GM18505 (cell line): ENCODE measurements at regions not wholly inside any gene's neighbourhood (a gene's known extent, or its start where the extent isn't known, plus 50 kb on each side); places are given as distances from the start of the nearest gene placed in this dataset.

Experiments
- ATAC-seq: cut with Tn5 transposase; IDR thresholded peaks from one replicate; pipeline ENCODE4 v1.9.1; 2021; ENCODE audit not compliant: unreplicated experiment
- POLR2A ChIP-seq: IDR thresholded peaks from 4 replicates; pipeline ENCODE4 v1.6.1; 2011; ENCODE audit warnings: borderline replicate concordance; ENCODE audit not compliant: insufficient read depth, insufficient read length; ENCODE audit errors: extremely low read depth

DNA sequence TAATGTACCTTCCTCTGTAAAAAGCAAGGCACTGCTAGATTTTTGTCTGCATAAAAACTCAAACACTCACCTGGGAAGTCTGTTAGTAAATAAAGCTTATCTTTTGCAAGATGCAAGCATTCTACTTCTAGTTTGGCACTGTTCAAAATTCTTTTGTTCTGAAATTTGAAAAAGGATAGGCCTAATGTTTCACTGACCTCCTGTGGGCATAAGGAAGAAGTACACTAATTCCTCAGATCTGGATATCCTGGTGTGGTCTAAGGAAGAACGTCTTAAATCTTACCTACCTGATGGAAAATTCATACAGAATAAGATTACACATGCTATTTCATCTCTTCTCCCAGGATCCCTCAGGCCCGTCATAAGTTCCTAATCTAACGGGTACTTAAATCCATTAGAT, 93.5 kb upstream of the CAMK1G start:
- no peak for ATAC-seq
- TF ChIP-seq POLR2A: no peak

GRCh38 chr1:209491031-209491430, 92.5 kb upstream of the CAMK1G start:
- TF ChIP-seq POLR2A: no peak

GRCh38 chr1:209491496-209491895, 92.0 kb upstream of the CAMK1G start:
- ATAC-seq: no peak
- TF ChIP-seq POLR2A: no peak

More at GRCh38 chr1:209491031-209491430, 92.5 kb upstream of the CAMK1G start:
- ATAC-seq: no peak

DNA sequence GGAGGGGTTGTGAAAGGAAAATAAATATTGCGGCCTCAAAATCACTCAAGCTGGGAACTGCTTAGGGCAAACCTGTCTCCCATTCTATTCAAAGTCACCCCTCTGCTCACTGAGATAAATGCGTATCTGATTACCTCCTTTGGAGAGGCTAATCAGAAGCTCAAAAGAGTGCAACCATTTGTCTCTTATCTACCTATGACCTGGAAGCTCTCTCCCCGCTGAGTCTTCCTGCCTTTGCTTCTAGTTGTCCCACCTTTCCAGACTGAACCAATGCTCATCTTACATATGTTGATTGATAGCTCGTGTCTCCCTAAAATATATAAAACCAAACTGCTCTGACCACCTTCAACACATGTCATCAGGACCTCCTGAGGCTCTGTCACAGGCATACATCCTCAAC, 91.6 kb upstream of the CAMK1G start:
- no peak for TF ChIP-seq POLR2A
- no peak for ATAC-seq

- ATAC-seq: no peak
- no peak for TF ChIP-seq POLR2A
Measured at GRCh38 chr1:209493559-209493958, 90.0 kb upstream of the CAMK1G start.

DNA sequence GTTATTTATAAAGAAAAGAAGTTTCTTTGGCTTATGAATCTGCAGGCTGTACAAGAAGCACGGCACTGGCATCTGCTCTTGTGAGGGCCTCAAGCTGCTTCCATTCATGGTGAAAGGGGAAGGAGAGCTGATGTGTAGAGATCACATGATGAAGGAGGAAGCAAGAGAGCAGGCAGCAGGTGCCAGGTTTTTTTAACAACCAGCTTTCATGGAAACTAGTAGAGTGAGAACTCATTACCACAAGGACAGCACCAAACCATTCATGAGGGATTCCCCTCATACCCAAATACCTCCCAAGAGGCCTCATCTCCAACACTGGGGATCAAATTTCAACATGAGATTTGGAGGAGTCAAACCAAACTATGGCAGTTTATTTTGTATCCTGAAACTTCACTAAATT, 85.8 kb upstream of the CAMK1G start:
- TF ChIP-seq POLR2A: no peak
- no peak for ATAC-seq

DNA sequence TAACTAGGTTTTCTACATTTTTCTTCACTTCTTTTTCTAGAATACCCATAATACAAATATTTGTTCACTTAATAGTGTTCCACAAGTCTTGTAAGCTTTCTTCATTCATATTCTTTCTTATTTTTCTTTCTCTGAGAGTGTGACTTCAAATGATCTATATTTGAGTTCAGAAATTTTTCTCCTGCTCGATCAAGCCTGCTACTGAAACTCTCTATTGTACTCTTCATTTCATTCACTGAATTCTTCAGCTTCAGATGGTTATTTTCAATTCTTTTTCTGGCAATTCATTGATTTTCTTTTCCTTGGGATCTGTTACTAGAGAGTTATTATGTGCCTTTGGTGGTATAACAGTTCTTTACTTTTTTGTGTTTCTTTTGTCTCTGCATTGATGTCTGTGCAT, 82.5 kb upstream of the CAMK1G start:
- no peak for ATAC-seq
- no peak for TF ChIP-seq POLR2A

DNA sequence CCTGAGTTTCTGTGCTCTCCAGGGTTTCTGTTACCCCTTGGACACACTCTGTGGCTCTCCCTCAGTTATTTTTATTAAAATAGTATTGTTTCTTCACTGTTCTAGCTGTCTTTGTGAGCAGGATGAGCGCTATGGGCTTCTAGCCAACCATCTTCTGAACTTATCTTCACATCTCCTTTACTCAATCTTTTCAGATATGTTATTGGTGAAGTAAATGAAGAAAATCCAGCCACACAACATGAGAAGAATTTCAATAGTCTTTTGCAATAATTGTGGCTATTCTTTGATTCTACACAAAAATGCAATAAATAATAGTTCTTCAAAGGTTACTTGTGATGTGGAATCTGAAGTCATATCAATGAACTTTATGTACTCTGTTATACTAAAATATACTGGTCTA, 80.3 kb upstream of the CAMK1G start:
- no peak for TF ChIP-seq POLR2A
- no peak for ATAC-seq

DNA sequence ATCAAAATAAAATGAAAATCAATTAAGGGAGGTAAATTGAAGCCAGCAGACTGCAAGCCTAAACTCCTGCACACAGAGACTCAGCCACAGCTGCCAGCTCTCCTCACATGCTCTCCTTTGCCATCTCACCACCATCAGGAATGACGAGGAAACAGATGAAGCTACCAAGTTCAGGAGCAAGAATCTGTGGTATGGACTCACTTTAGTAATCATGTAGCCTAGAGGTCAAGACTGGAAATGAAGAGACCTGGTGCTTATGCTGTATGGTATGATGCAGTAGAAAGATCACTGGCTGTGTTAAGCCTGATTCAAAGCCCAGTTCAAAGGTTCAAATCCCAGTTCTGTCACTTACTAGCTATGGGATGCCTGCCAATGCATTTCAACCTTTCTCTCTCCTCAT, 78.9 kb upstream of the CAMK1G start:
- ATAC-seq: no peak
- no peak for TF ChIP-seq POLR2A

DNA sequence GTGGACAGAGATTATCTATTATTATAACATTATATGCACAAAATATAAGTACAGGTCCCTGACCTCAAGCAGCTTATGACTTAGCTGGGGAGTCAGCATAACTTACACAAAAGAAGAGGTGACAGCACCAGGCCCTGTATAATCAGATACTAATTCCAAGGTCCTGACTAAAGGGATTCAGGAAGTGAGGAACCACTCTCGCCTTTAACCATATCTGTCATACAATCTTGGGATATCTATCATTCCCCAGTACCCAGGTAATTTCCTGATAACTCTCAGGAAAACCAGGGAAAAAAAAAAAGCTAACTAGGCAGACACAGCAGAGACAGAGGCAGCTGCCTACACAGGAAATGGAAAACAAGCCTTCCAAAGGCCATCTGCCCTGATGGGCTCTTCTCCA, 78.5 kb upstream of the CAMK1G start:
- no peak for ATAC-seq
- no peak for TF ChIP-seq POLR2A

- TF ChIP-seq POLR2A: no peak
- no peak for ATAC-seq
Measured at GRCh38 chr1:209506101-209506500, 77.4 kb upstream of the CAMK1G start.

- ATAC-seq: no peak
- TF ChIP-seq POLR2A: no peak
Measured at GRCh38 chr1:209509039-209509438, 74.5 kb upstream of the CAMK1G start.

DNA sequence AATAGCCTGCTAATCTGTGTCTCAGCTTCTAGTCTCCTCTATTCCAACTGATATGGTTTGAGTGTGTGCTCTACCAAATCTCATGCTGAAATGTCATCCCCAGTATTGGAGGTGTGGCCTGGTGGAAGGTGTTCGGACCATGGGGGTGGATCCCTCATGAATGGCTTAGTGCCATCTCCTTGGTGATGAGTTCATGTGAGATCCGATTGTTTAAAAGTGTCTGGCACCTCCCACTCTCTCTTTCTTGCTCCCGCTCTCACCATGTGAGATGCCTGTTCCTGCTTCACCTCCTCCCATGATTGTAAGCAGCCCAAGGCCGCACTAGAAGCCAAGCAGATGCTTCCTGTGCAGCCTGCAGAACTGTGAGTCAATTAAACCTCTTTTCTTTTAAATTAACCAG, 73.5 kb upstream of the CAMK1G start:
- no peak for TF ChIP-seq POLR2A
- no peak for ATAC-seq

DNA sequence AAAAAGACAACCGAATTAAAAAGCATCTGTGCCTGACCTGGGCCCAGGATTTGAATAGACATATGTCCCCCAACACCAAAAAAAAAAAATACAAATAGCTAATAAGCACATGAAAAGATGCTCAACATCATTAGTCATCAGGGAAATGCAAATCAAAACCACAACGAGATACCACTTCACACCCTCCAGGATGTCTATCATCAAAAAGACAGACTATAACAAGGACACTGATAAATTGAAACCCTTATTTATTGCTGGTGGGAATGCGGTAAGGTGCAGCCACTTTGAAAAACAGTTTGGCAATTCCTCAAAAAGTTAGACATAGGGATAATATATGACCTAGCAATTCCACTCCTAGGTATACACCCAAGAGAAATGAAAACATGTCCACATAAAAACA, 72.3 kb upstream of the CAMK1G start:
- no peak for TF ChIP-seq POLR2A
- ATAC-seq: no peak

DNA sequence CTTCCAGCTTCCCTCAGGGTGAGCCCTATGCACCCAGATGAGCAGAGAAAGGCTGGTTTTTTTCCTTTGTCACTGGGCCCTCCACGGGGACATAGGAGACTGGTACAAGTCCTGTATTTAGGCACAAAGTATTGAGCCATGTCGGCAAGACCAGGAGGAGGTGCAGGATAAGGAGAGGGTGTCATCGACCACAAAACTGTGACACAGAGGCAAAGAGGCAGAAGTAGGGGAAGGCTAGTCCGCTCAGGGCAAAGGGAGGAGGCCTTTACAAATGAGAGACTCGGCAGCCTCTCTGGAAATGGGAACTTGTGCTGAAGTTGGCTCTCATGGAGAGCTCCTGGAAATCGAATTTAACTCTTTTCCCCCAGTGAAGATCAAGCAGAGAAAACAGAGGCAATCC, 70.7 kb upstream of the CAMK1G start:
- TF ChIP-seq POLR2A: no peak
- ATAC-seq: no peak

GRCh38 chr1:209513226-209513625, 70.3 kb upstream of the CAMK1G start:
- no peak for ATAC-seq
- TF ChIP-seq POLR2A: no peak

DNA sequence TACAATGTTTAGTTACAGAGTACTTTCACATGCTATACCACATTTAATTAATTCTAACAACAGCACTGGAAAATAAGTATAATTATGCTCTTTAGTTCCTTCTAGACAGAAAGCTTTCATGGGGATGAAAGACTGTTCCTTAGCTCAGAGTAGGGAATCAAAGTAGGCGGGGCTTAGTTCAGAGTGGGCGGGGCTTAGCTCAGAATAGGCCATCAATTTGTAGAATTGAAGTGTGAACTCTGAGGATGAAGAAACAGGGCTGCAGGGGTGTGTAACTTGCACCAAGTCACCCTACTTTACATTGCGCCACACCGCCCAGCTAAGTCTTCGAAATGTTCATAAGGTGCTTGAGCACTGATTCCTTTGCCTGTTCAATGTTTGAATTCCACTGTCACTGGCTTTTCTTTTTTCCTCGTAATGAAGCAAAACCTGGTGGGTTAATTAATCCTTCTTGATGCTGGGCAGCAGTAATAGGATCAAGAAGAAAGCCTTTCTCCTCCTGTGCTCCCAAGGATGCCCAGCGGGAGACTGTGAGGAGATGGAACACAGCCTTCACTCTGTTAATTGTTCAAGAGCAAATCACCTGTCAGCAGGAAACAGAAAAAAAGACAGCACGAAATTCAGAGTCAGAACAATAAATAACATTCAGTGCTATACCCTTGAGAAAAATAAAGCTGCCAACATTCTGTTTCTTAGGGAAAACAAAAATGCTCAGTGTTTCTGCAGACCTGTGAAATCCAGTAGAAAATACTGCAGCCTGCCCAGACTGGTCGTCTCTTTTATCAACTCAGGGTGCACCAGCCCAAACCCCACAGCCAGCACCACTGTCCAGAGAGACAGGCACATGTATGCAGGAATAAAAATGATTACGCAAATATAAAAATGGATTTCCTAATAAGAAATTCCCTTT, 66.5 kb upstream of the CAMK1G start:
- no peak for TF ChIP-seq POLR2A
- ATAC-seq: no peak
